ENCODE measurements at regions not wholly inside any gene's neighbourhood (a gene's known extent, or its start where the extent isn't known, plus 50 kb on each side); places are given as distances from the start of the nearest gene placed in this dataset.
A peak's percentile ranks its signal among the peaks of the same experiment; 100 is the strongest.

DNA sequence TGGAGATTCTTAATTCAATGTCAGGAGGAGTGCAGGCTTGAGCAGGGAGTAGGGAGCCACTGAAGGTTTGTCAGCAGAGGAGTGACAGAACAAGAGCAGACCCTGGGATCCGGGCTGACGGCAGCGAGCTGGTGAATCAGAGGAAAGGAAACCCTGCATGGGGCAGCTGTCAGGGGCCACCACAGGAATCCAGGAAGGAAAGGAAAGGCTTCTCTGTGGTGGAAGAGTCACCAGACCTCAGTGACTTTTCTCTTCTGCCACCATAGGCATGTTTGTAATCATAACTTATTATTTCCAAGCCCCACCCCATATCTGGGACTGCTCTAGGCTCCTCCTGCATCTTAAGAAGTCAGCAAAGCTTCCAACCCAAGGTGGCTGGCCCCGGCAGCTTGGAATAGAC is 150.9 kb downstream of the BCOR start:
- peak; percentile 26 to 68 for DNase-seq (ENCODE audit: low read depth in 2 of 2)
- TF ChIP-seq, protein P1, sequence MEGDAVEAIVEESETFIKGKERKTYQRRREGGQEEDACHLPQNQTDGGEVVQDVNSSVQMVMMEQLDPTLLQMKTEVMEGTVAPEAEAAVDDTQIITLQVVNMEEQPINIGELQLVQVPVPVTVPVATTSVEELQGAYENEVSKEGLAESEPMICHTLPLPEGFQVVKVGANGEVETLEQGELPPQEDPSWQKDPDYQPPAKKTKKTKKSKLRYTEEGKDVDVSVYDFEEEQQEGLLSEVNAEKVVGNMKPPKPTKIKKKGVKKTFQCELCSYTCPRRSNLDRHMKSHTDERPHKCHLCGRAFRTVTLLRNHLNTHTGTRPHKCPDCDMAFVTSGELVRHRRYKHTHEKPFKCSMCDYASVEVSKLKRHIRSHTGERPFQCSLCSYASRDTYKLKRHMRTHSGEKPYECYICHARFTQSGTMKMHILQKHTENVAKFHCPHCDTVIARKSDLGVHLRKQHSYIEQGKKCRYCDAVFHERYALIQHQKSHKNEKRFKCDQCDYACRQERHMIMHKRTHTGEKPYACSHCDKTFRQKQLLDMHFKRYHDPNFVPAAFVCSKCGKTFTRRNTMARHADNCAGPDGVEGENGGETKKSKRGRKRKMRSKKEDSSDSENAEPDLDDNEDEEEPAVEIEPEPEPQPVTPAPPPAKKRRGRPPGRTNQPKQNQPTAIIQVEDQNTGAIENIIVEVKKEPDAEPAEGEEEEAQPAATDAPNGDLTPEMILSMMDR (IDR thresholded peaks at IDR 0.05; ENCODE audit: low read depth, low read length) = no peak
- H3K4me3 ChIP-seq (replicated peaks in 1 of 2; ENCODE audit: low read depth in 2 of 2, low read length in 2 of 2) = no peak overlapping the region

DNA sequence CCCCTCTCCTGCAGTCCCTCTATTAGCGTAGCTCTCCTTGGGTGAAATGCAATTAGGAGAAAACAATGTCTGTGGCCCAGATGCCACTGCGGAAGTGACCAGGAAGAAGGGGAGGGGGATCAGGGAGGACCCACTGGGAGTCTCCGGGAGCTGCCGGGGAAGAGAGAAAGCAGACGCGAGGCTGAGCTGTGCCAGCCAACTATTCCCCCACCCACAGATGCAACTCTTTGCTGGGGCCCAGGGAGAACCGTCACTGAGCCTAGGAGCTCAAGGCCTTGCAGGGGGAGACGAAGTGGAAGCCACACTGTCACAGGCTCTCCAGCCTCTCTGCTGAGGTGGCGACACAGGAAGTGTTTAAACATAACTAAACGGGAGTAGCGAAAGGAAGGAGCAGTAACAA is 149.2 kb downstream of the BCOR start:
- no peak overlapping the region for H3K4me3 ChIP-seq (replicated peaks in 1 of 2; ENCODE audit: low read depth in 2 of 2, low read length in 2 of 2)
- DNase-seq (ENCODE audit: low read depth in 2 of 2) = no peak
- TF ChIP-seq, protein P1 (IDR thresholded peaks at IDR 0.05; ENCODE audit: low read depth, low read length) = no peak

DNA sequence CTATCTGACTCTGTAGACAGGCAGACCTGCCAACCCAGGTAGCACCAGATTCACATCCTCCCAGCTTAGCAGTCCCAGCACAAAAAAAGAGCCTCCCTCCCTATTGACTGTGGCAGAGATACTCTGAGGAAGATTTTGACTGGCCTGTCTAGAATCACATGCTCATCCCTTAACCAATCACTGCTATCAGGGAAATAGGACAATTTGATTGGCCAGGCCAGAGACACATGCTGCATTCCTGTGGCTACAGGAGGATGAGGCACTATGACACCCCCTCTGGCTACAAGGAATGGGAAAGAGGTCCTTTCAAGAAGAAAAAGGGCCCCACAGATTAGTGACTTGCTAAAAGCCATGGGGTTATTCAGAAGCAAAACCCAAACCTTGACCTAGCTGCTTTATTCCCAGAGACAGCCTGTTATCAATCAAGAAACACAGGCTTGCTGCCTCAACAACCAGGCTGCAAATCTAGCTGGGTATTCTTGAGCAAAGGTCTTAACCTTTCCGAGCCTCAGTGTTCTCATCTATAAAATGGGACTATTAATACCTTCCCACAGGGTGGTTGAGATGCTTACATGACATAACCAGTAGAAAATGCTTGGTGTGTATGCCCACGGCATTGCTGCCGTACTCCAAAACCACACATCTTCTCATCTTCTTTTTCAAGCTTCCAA is 147.6 kb downstream of the BCOR start:
- TF ChIP-seq, protein P1 (IDR thresholded peaks at IDR 0.05; ENCODE audit: low read depth, low read length) = no peak

DNA sequence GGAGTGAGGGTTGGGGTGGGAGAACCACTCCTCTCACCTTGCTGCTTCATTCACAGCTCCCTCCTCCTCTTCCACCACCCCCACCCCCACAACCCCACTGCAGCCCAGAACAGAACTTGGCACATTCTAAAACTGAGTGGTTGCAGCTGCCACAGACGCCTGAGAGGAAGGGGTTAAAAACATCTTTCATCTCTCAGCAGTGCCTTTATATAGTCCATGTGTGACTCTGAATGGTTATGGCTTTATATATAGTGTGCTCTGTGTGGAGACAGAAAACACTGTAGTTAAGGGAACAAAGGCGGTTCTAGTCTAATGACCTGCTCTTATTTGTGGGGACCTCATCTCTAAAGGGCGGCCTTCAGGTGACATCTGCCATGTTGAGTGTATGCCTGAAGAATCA is 144.8 kb downstream of the BCOR start:
- H3K4me3 ChIP-seq (replicated peaks in 1 of 2; ENCODE audit: low read depth in 2 of 2, low read length in 2 of 2) = no peak overlapping the region
- TF ChIP-seq, protein P1 (IDR thresholded peaks at IDR 0.05; ENCODE audit: low read depth, low read length) = no peak
- DNase-seq (ENCODE audit: low read depth in 2 of 2) = no peak

More for the DNA sequence above, 147.6 kb downstream of the BCOR start:
- no peak overlapping the region for H3K4me3 ChIP-seq (replicated peaks in 1 of 2; ENCODE audit: low read depth in 2 of 2, low read length in 2 of 2)
- peak in 1 of 2 donors; percentile 29 for DNase-seq (ENCODE audit: low read depth in 2 of 2)

DNA sequence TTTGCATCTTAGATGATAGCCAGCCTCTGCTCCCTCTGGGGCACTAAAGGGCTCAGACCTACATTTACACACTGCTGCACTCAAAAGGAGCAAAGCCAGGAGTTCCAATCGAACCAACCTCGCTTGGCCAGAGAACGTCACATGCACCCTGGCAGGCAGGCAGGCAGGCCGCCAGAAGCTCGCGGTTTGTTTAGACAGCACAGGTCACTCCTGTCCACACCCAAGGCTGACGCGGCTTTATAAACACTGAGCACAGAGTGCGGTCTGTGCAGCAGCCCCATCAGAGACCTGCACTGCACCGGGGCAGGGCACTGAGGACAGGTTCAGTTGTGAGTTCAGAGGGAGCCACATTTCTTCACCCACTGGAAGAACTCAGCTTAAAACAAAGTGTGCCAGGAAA is 143.9 kb downstream of the BCOR start:
- peak; percentile 56 to 66 for DNase-seq (ENCODE audit: low read depth in 2 of 2)
- no peak overlapping the region for H3K4me3 ChIP-seq (replicated peaks in 1 of 2; ENCODE audit: low read depth in 2 of 2, low read length in 2 of 2)
- TF ChIP-seq, protein P1 (IDR thresholded peaks at IDR 0.05; ENCODE audit: low read depth, low read length) = no peak

DNA sequence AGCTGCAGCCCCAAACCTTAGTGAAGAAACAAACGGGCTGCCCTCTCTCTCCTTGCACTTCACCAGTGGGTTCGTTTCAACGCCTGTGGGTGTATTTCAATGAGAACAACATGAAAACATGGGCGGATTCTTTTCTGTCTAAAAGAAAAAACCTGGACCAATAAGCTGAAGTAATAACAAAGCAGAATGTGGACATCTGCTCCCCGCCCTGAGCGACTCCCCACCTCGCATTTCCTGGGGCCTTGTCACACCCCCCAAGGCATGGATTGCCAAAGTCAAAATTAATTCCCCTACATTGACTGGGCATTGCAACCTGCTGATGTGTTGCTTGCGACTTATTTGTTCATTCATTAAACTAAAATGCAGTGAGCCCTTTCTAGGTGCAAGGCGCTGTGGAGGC is 142.9 kb downstream of the BCOR start:
- no peak for DNase-seq (ENCODE audit: low read depth in 2 of 2)
- TF ChIP-seq, protein P1 (IDR thresholded peaks at IDR 0.05; ENCODE audit: low read depth, low read length) = no peak
- H3K4me3 ChIP-seq (replicated peaks in 1 of 2; ENCODE audit: low read depth in 2 of 2, low read length in 2 of 2) = no peak overlapping the region

DNA sequence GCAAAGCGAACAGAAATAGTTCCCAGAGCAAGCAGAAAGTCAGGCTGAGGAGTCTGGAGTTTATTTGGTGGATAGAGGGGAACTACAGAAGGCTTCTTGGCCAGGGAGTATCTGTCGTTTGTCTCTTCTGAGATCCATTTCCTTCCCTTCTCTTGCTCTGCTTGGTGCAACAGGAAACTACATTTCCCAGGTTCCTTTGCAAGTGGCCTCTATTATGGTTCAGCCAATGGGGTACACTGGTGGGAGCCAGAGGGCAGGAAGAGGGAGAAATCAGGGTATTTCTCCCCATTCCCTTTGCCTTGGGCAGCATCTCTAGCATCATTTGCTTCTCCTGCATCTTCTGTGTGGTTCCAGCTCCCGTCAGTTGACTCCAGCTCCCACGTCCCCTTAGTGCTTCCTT is 142.1 kb downstream of the BCOR start:
- TF ChIP-seq, protein P1 (IDR thresholded peaks at IDR 0.05; ENCODE audit: low read depth, low read length) = no peak
- DNase-seq (ENCODE audit: low read depth in 2 of 2) = no peak

More for the DNA sequence above, 142.1 kb downstream of the BCOR start:
- H3K4me3 ChIP-seq (replicated peaks in 1 of 2; ENCODE audit: low read depth in 2 of 2, low read length in 2 of 2) = no peak overlapping the region

Measured in cardiac fibroblast (primary cell).